ENCODE measurements at regions not wholly inside any gene's neighbourhood (a gene's known extent, or its start where the extent isn't known, plus 50 kb on each side); places are given as distances from the start of the nearest gene placed in this dataset.

GRCh38 chr3:59467476-59467875 is 417.7 kb upstream of the CFAP20DC start:
- Mint-ChIP-seq H3K27me3 (ENCODE audit: insufficient read depth) (peaks cover 5% of the 10 kb centered on the region), H3K27ac (no peak overlapping the region), H3K9me3 (peaks cover 16% of the 10 kb centered on the region), H3K36me3 (ENCODE audit: low read depth) (peaks cover 5% of the 10 kb centered on the region), H3K4me1 (peaks cover 12% of the 10 kb centered on the region), H3K4me3 (no peak overlapping the region)
- WGBS, 2 experiments (ENCODE audit: insufficient coverage in 1 of 2, insufficient read length in 1 of 2): 91% methylated on average over 3 of the region's 4 CpGs; no CpG with 5 or more reads in 1 of the 2 experiments
- Histone ChIP-seq H3K27me3 (ENCODE audit: control insufficient read depth, insufficient read depth, low read length, poor library complexity, severe bottlenecking) (no peaks in the 10 kb centered on the region), H3K9ac (ENCODE audit: extremely low read depth, low read length, poor library complexity, severe bottlenecking) (no peak overlapping the region), H3K36me3 (ENCODE audit: control insufficient read depth, insufficient read depth, low read length) (no peaks in the 10 kb centered on the region), H3K4me3 (ENCODE audit: low read length) (no peak overlapping the region), H3K4me1 (ENCODE audit: control insufficient read depth, insufficient read depth, low read length) (no peaks in the 10 kb centered on the region), H3K9me3 (ENCODE audit: control insufficient read depth, low read length) (peaks cover 19% of the 10 kb centered on the region), H3K27ac (ENCODE audit: low read depth, low read length) (no peak overlapping the region)
- no peak for TF ChIP-seq CTCF (conservative IDR thresholded peaks at IDR 0.05)
- DNase-seq: no peak

GRCh38 chr3:59464187-59464586 is 414.4 kb upstream of the CFAP20DC start:
- no peak overlapping the region for H3K4me3 Mint-ChIP-seq
- H3K9ac ChIP-seq (ENCODE audit: extremely low read depth, low read length, poor library complexity, severe bottlenecking): no peak overlapping the region
- H3K27ac ChIP-seq (ENCODE audit: low read depth, low read length): no peak overlapping the region
- H3K36me3 ChIP-seq (ENCODE audit: control insufficient read depth, insufficient read depth, low read length): no peaks in the 10 kb centered on the region
- H3K4me3 ChIP-seq (ENCODE audit: low read length): no peak overlapping the region
- H3K27ac Mint-ChIP-seq: no peak overlapping the region
- H3K4me1 ChIP-seq (ENCODE audit: control insufficient read depth, insufficient read depth, low read length): no peaks in the 10 kb centered on the region
- H3K4me1 Mint-ChIP-seq: peaks cover 8% of the 10 kb centered on the region
- peaks cover 13% of the 10 kb centered on the region for H3K9me3 ChIP-seq (ENCODE audit: control insufficient read depth, low read length)
- H3K27me3 Mint-ChIP-seq (ENCODE audit: insufficient read depth): peaks cover 11% of the 10 kb centered on the region
- no peak for TF ChIP-seq CTCF (conservative IDR thresholded peaks at IDR 0.05)
- peaks cover 6% of the 10 kb centered on the region for H3K9me3 Mint-ChIP-seq
- no peak for DNase-seq
- 93 to 95% methylated on average over 4 to 6 of the region's 6 CpGs for WGBS, 2 experiments (ENCODE audit: insufficient coverage in 1 of 2, insufficient read length in 1 of 2)
- H3K27me3 ChIP-seq (ENCODE audit: control insufficient read depth, insufficient read depth, low read length, poor library complexity, severe bottlenecking): no peaks in the 10 kb centered on the region
- no peaks in the 10 kb centered on the region for H3K36me3 Mint-ChIP-seq (ENCODE audit: low read depth)

GRCh38 chr3:59463253-59463652 is 413.4 kb upstream of the CFAP20DC start:
- Histone ChIP-seq H3K27me3 (ENCODE audit: control insufficient read depth, insufficient read depth, low read length, poor library complexity, severe bottlenecking) (no peaks in the 10 kb centered on the region), H3K36me3 (ENCODE audit: control insufficient read depth, insufficient read depth, low read length) (no peaks in the 10 kb centered on the region), H3K9me3 (ENCODE audit: control insufficient read depth, low read length) (peaks cover 9% of the 10 kb centered on the region), H3K4me1 (ENCODE audit: control insufficient read depth, insufficient read depth, low read length) (no peaks in the 10 kb centered on the region), H3K4me3 (ENCODE audit: low read length) (no peak overlapping the region), H3K27ac (ENCODE audit: low read depth, low read length) (no peak overlapping the region), H3K9ac (ENCODE audit: extremely low read depth, low read length, poor library complexity, severe bottlenecking) (no peak overlapping the region)
- H3K4me1 Mint-ChIP-seq: peaks cover 8% of the 10 kb centered on the region
- no peak for TF ChIP-seq CTCF (conservative IDR thresholded peaks at IDR 0.05)
- no peak for DNase-seq
- WGBS, 2 experiments (ENCODE audit: insufficient coverage in 1 of 2, insufficient read length in 1 of 2): 84 to 100% methylated on average over 2 to 5 of the region's 5 CpGs
- no peaks in the 10 kb centered on the region for H3K36me3 Mint-ChIP-seq (ENCODE audit: low read depth)
- H3K27ac Mint-ChIP-seq: no peak overlapping the region
- H3K9me3 Mint-ChIP-seq: peaks cover 6% of the 10 kb centered on the region
- no peak overlapping the region for H3K4me3 Mint-ChIP-seq
- H3K27me3 Mint-ChIP-seq (ENCODE audit: insufficient read depth): peaks cover 11% of the 10 kb centered on the region

Data from endodermal cell (in vitro differentiated cells).